Natural killer cell treated with Interleukin-12 subunit alpha and Interleukin-12 subunit beta and Interleukin-15 and Interleukin-18, amount 100 ng/mL, for 72 hours (primary cell): ENCODE measurements at regions not wholly inside any gene's neighbourhood (a gene's known extent, or its start where the extent isn't known, plus 50 kb on each side); places are given as distances from the start of the nearest gene placed in this dataset.

Experiments
- ATAC-seq, 2 donors: fragments of 150-1000 bp; cut with Tn5 transposase in 1 of 2; sonication (Bioruptor Pico), chemical (Tn5 transposase) in 1 of 2; 2 replicates each; pipeline ENCODE4 v1.10.0; 2021
- DNase-seq: peaks from one replicate; pipeline ENCODE4 v3.0.0; 2022; ENCODE audit warnings: low spot score
- H3K27ac Mint-ChIP-seq, 2 donors: 1 replicate in 1 of 2; 2 replicates in 1 of 2; pipeline ENCODE4 v1.8.0; 2022; ENCODE audit warnings: mixed read lengths in 2 of 2, mild to moderate bottlenecking in 1 of 2, moderate library complexity in 1 of 2
- H3K27me3 Mint-ChIP-seq, 2 donors: 1 replicate in 1 of 2; 2 replicates in 1 of 2; pipeline ENCODE4 v1.8.0; 2022; ENCODE audit warnings: mixed read lengths in 2 of 2
- H3K36me3 Mint-ChIP-seq: one replicate; pipeline ENCODE4 v1.8.0; 2022; ENCODE audit warnings: mixed read lengths
- H3K4me1 Mint-ChIP-seq, 2 donors: 1 replicate in 1 of 2; 2 replicates in 1 of 2; pipeline ENCODE4 v1.8.0; 2022; ENCODE audit warnings: low read depth in 2 of 2, mixed read lengths in 2 of 2, mild to moderate bottlenecking in 1 of 2
- H3K4me3 Mint-ChIP-seq: one replicate; pipeline ENCODE4 v1.8.0; 2022; ENCODE audit warnings: mixed read lengths
- H3K9me3 Mint-ChIP-seq: 2 replicates; pipeline ENCODE4 v1.8.0; 2022; ENCODE audit warnings: mixed read lengths

DNA sequence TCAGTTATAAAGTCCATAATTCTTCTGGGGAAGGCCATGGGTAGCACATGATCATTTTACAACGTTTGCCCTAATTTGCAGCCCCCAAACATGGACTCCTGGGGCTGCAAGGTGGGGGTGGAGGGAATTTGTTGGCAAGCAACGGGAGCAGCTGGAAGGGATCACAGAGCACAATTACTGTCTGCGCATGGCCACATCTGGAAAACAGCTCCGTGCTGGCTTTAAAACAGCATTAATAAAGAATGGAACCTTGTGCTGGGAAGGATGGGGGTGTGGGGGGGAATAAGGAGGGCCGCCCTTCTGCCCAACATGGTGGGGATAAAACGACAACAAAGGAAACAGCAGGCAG lies 60.9 kb upstream of the SLC14A2 start:
- Mint-ChIP-seq H3K27me3 (peaks cover 7 to 23% of the 10 kb centered on the region in 2 donors), H3K27ac (no peak overlapping the region), H3K9me3 (no peaks in the 10 kb centered on the region), H3K4me3 (no peak overlapping the region), H3K36me3 (no peaks in the 10 kb centered on the region), H3K4me1 (no peaks in the 10 kb centered on the region)
- DNase-seq = no peak
- ATAC-seq = no peak

DNA sequence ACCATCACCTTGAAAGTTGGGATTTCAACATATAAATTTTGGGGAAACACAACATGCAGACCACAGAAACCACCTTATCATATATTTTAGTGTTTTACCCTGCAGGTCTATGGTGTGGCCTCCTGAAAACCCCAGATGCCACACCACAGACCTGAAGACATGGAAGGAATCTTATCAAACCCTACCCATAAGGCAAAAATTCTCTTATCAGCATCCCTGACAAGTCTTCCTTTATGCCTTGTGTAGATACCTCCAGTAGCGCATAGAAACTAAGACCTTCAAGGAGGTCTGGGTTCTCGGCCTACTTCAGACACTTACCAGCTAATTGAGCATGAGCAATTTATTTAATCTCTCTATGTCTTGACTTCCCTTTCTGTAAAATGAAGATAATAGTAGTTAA lies 59.1 kb upstream of the SLC14A2 start:
- H3K9me3 Mint-ChIP-seq = no peaks in the 10 kb centered on the region
- H3K27me3 Mint-ChIP-seq = peaks cover 6 to 14% of the 10 kb centered on the region in 2 donors
- ATAC-seq (no peak), DNase-seq (no peak)
- no peaks in the 10 kb centered on the region for H3K36me3 Mint-ChIP-seq
- H3K27ac Mint-ChIP-seq = no peak overlapping the region
- no peak overlapping the region for H3K4me3 Mint-ChIP-seq
- H3K4me1 Mint-ChIP-seq = no peaks in the 10 kb centered on the region

DNA sequence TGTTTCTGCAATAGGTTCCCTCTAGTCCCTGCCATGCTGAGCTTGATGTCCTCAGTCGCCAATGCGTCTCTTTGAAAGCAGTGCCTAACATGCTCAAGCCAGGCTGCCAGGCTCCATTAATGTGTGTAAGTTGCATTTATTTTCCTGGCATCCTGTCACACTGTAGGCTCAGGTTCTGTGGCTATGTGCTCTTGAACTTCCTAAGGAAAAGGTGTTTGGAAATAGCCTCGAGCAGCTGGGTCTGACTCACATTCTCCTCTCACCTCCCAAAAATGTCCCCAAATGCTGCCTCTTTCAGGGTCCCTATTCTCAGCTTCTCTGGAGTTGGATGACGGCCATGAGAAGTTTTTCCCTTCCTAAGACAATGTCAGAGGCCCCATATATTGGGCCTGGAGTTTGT lies 58.0 kb upstream of the SLC14A2 start:
- no peak overlapping the region for H3K27ac Mint-ChIP-seq
- DNase-seq (no peak), ATAC-seq (no peak)
- H3K4me3 Mint-ChIP-seq = no peak overlapping the region
- no peaks in the 10 kb centered on the region for H3K9me3 Mint-ChIP-seq
- H3K27me3 Mint-ChIP-seq = peaks cover 6 to 11% of the 10 kb centered on the region in 2 donors
- no peaks in the 10 kb centered on the region for H3K4me1 Mint-ChIP-seq
- H3K36me3 Mint-ChIP-seq = no peaks in the 10 kb centered on the region

DNA sequence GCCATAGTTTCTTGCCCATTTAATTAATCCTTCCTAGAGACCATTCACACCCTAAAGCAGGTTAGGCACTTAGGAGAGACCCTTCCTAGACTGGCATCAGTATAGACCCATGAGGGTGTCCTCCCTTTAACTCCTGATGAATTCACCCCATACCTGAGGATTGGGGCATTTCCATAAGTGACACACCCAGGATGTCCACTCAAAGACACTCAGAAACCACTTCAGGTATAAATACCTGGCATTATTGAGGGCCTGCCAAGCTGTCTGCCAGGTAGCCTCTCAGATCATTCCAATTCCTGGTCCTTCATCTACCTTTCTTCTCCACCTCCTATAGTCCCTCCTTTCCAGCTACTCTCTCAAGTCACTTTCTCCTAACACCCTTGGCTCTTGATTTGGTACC lies 57.5 kb upstream of the SLC14A2 start:
- Mint-ChIP-seq H3K4me3 (no peak overlapping the region), H3K36me3 (no peaks in the 10 kb centered on the region), H3K9me3 (no peaks in the 10 kb centered on the region), H3K27ac (no peak overlapping the region), H3K4me1 (no peaks in the 10 kb centered on the region), H3K27me3 (peaks cover 6% of the 10 kb centered on the region in 2 donors)
- DNase-seq (no peak), ATAC-seq (peak; percentile 13 to 16)

DNA sequence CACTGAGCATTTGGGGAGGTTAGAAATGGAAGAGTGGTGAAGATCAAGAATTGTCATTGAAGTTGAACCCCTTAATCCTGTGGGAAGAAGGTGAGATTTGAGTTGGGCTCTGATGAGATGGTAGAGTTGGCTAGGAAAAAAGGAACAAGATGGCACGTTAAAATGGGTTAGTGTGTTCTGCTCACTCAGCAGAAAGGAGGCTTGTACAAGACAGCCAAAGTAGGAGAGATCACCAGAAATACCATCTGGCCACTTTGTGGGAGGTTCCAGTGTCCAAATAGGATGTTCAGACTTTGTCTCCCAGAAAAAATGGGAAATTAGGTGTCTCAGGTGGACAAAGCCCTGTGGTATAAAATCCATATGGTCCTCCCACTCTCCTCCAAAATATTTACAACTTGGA lies 56.0 kb upstream of the SLC14A2 start:
- no peaks in the 10 kb centered on the region for H3K36me3 Mint-ChIP-seq
- H3K9me3 Mint-ChIP-seq = no peaks in the 10 kb centered on the region
- H3K4me3 Mint-ChIP-seq = no peak overlapping the region

DNA sequence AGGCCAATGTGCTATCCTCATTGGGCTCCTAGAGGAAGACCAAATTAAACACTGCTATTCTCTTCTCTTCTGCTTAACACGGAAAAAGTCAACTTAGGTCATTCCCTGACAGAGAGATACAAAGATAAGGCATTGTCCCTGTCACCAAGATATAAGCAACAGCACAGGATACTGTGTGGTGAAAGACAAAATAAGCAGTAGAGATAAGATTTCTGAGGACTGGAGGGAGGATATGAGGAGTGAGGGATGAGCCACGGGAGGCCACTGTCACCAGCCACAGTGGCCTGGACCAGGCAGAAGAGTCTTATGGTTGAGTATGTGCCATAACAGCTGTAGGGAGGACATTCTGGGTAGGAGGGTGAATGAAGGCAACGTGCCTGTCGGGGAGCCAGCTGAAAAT lies 54.4 kb upstream of the SLC14A2 start:
- no peak for DNase-seq
- ATAC-seq = no peak
- Mint-ChIP-seq H3K36me3 (no peaks in the 10 kb centered on the region), H3K4me3 (no peak overlapping the region), H3K27ac (no peak overlapping the region), H3K9me3 (no peaks in the 10 kb centered on the region), H3K4me1 (no peaks in the 10 kb centered on the region), H3K27me3 (peaks cover 6% of the 10 kb centered on the region in 2 donors)

More for the DNA sequence above, 56.0 kb upstream of the SLC14A2 start:
- no peak for ATAC-seq
- Mint-ChIP-seq H3K4me1 (no peaks in the 10 kb centered on the region), H3K27me3 (peaks cover 6% of the 10 kb centered on the region in 2 donors), H3K27ac (no peak overlapping the region)
- DNase-seq = no peak

DNA sequence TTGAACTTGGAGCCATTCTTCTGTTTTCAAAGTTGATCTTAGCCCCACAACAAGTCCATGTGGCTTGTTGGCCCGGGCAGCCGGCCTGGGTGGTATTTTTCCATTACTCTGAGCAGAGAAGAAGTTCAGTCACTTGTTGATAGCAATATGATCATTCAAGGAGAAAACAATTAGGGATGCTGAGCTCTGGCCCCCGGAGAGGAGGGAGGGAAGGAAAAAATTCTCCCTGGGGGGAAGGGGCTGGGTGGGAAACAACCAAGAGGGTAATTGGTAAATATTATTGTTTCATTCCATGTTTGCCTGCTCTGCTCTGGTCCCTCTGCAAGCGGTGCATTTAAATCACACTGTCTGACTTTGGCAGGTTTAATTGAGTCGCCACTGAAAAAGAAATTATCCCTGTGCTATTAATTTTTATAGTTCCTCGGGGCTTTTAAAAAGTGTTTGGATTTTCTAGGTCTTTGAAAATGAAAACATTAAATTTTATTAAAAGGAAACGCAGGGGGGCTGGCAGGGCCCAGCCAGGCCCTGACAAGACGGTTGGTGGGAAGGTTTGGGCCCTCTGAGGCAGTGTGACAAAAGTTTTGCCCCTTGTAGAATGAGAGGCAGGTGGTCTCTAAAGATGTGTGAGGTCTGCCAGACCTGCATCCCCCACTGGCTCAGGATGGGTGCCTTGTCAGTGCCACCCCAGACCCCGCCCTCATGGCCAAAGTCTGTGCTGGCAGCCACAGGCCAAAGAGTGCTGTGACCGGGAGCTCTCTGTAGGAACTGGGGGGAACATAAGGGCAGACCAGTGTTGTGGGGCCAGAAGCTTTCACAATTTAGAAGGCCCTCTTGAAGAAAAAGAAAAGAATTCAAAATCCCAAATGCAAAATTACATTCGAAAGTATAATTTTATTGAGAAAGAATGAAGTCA lies 52.5 kb upstream of the SLC14A2 start:
- DNase-seq (no peak), ATAC-seq (no peak)
- no peaks in the 10 kb centered on the region for H3K9me3 Mint-ChIP-seq
- H3K4me1 Mint-ChIP-seq = no peaks in the 10 kb centered on the region
- peaks cover 6% of the 10 kb centered on the region in 2 donors for H3K27me3 Mint-ChIP-seq
- no peaks in the 10 kb centered on the region for H3K36me3 Mint-ChIP-seq
- no peak overlapping the region for H3K4me3 Mint-ChIP-seq
- H3K27ac Mint-ChIP-seq = no peak overlapping the region

DNA sequence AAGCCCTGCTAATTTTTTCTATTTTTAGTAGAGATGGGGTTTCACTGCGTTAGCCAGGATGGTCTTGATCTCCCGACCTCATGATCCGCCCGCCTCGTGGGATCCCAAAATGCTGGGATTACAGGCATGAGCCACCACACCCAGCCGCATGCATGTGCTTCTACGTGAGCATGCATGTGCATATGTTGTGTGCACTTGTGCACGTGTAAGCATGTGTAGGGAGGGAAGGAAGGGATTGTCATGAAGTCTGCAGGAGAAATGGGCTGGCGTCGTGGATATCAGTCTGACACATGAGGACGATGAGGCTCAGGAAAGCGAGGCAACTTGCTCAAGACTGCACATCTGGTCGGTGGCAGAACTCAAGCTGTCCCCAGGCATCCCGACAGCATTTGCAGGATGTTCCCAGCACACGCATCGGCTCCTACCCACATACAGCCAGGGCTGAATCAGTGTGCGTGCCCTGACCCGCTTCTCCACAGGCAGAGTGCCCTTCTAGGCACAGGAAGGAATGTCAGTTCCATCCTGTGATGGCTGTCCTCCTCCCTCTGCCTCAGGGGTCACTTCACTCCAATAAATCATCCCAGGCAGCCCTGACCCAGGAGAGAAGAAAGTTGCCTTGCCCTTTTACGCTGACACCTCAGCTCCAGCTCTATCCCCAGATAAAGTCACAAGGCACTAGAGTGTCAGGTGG lies 49.9 kb upstream of the SLC14A2 start:
- no peak overlapping the region for H3K4me3 Mint-ChIP-seq
- no peaks in the 10 kb centered on the region for H3K9me3 Mint-ChIP-seq
- DNase-seq = no peak
- no peak for ATAC-seq
- no peaks in the 10 kb centered on the region for H3K4me1 Mint-ChIP-seq
- H3K27ac Mint-ChIP-seq = no peak overlapping the region
- peaks cover 0 to 6% of the 10 kb centered on the region in 2 donors for H3K27me3 Mint-ChIP-seq
- no peaks in the 10 kb centered on the region for H3K36me3 Mint-ChIP-seq
